GM12891 (cell line): ENCODE measurements at regions not wholly inside any gene's neighbourhood (a gene's known extent, or its start where the extent isn't known, plus 50 kb on each side); places are given as distances from the start of the nearest gene placed in this dataset.

Experiments used
- POLR2A ChIP-seq: IDR thresholded peaks from 2 replicates; pipeline ENCODE4 v1.6.1; 2011; ENCODE audit warnings: low read depth, low read length, control low read depth
- POLR2AphosphoS5 ChIP-seq: IDR thresholded peaks from 2 replicates; pipeline ENCODE4 v1.6.1; 2011; ENCODE audit warnings: low read depth, low read length, control low read depth
- TAF1 ChIP-seq: IDR thresholded peaks from 2 replicates; pipeline ENCODE4 v1.6.1; 2011; ENCODE audit warnings: low read depth, low read length, control low read depth

GRCh38 chr9:31467075-31467474, 917.4 kb upstream of the ACO1 start:
- no peak for TF ChIP-seq POLR2AphosphoS5
- no peak for TF ChIP-seq POLR2A
- no peak for TF ChIP-seq TAF1
